8988T (cell line): ENCODE measurements at regions not wholly inside any gene's neighbourhood (a gene's known extent, or its start where the extent isn't known, plus 50 kb on each side); places are given as distances from the start of the nearest gene placed in this dataset.

Experiments used
- DNase-seq: peaks from one replicate; pipeline ENCODE4 v3.0.0; 2011

DNA sequence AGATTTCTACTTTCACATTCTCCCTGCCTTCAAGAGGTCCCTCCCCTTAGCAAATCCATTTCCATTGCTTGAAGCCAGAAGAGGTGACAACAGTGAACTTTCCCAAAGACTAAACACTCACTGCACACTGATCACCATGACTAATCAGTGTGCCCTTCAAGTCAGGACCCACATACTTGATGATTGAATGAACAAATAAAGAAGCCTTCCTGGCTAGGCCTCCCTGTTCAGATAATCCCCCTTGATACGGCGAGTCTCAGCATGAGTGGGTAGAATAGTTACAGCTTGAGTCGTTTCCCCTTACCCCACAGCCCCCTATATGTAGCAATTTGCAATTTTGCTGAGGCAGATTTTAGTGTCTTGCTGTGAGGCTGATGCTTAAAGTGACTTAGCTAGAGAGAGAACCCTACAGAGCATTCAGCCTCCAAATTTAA, 102.2 kb downstream of the UNC5CL start:
- no peak for DNase-seq

DNA sequence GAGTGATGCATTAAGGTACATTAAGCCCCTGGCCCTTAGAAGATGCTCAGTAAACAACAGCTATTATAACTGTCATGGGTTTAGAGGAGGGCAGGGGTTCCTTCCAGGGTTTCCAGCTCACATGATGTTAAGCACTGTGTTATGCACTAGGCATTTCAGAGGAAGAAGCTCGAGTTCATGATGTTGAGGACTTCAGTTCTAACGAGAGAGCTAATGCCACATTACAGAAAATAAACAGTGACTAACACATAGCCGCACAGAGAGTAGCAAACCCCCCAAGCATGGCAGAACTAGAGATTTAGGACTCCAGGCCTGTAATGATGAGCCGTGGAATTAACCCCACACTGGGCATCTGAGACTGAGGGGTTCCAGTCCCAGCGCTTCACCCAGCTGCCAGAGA, 105.2 kb downstream of the UNC5CL start:
- DNase-seq = no peak

DNA sequence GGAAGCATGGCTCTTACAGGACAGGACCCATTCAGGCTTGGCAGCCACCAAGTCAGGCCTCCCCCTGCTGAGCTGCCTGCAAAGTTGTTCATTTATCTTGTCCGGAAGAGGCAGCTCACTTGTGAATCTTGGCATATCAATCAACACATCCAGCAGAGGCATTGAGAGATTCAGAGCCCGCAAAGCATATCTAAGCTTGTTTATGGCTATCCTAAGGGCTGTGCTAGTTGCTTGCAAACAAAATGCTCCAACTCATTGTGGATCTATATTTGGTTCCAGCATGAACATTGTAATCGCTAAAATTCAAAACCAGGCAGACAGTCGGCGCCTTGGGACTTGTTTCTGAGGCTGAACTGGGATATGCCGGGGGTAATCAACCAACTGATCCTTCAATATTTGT, 106.1 kb downstream of the UNC5CL start:
- no peak for DNase-seq

DNA sequence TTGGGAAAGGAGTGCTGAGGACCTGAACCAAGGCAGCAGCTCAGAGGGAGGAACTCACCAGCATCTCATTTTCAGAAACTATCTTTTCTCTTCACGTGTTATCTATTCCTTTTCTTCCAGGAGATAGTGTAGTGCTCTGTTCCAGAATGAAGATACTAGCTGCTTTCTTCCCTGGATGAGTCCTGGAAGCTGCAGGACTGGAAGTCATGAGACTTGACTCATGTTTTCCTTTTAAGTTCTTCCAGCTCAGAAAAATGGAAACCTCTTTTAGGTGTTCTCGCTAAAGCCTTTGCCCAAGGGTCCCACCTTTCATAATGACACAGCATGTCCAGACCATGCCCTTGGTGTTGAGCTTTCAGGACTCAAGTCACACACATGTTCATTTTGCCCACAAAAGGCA, 106.7 kb downstream of the UNC5CL start:
- DNase-seq = no peak

DNA sequence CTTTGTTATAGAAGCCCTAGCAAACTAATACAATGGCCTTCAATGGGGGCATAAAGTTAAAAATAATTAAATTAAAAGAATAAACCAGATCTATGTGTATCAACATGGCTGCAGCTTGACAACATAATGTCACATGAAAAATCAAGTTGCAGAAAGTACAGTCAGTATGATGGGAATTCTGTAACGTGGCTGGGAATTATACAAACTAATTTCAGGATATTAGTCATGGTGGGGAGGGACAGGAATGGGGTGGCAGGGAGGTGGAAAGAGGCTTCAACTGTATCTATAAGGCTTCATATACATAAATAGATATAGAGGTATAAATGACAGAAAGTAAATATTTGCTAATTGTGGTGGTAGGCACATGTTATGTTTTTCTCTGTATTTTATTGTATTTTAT, 107.1 kb downstream of the UNC5CL start:
- DNase-seq = no peak

DNA sequence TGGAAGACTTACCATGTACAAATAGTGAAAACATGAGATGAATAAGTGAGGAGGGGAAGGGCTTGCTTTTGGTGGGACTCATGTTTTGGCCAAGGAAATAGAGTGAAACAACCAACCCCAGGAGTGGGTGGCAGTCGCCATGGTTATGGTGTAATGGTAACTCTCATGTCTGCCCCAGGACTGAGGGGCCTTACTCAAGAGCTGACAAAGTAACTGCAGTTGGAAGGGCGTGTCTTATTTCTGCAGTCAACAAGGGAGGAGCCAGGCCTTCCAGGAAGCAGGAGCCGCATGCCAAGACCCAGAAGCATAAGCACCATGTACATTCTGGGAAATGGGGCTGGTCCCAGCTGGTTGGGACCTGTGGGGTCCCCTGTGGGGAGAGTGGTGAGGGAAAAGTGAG, 108.5 kb downstream of the UNC5CL start:
- DNase-seq = no peak

DNA sequence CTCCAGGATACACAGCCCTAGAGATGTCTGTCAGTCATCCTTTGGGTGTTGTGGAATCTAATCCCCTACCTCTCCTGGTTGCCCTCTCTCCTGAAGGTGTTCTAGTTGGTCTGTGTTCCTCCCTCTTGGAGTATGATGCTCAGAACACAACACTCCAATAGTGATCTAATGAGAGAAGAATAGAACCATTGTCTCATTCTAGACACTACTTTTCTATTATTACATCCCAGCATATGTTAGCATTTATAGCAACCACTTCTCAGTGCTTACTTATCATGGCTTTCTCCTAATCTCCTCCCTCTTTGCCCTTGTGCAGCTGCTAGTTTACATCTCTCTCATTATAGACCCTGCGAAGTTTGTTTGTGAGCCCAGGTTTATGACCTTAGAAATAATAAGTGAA, 109.0 kb downstream of the UNC5CL start:
- no peak for DNase-seq

DNA sequence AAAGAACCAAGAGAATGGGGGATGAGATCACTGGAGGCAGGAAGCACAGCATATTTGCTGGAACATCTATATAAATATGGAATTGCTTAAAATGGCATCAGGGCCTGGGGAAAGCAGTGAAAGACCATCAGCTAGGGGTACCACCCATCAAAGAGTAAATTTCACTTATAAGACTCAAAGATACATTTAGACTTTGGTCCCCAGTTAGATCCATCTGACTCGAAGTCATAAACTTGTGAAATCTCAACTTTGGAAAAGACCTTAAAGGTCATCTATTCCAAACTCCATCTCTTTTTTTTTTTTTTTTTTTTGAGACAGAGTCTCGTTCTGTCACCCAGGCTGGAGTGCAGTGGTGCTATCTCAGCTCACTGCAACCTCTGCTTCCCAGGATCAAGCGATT, 109.8 kb downstream of the UNC5CL start:
- DNase-seq = no peak

DNA sequence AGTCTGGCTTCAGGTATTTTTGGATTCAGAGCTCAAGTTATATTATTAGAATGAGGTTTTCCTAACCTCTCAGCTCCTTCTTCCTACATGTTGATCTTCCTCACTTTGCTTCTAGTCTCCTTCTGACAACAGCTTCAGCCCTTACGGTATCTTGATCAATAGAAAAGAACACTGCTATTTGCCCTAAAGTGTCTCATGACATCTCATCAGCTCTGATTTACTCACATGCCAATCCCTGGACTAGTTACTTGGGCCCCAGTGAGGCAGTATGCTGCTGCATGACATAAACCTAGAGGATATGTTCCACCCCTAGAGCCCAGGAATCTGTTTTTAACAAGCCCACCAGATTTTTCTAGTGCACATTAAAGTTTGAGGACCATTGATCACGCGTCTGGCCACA, 110.3 kb downstream of the UNC5CL start:
- DNase-seq = no peak

DNA sequence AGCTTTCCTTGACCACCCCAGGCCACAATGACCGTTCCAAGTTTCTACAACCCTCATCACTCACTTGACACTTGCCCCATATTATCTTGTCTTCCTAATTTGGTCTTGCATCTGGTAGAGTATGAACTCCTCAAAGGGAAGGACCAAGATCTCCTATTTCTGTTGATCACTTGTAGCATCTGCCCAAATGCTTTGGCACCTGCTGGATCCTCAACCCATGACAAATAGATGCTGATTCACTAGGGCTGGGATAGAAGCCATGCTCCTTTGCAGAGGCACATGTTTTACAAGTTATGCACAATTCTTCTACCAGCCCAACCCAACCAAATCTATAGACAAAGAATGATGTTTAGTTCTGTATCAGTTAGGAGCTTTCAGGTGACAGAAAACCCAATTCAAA, 110.7 kb downstream of the UNC5CL start:
- no peak for DNase-seq

DNA sequence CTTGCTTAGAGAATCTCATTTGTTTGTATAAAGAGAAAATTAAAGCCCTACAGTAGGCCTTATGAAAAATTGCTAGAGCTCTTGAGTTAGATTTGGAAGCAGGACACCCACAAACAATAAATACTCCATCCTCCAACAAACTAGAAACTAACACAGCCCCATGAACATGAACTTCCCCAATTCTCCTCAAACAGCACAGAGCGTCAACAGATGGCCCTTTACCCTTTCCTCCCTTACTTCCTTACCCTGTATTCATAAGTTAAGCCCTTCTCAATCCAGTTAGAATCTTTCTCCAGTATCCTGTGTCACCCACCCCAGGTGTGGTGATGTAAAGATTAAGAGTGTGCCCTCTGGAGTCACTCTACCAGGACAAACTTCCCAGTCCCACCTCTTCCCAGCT, 113.7 kb downstream of the UNC5CL start:
- DNase-seq = no peak

DNA sequence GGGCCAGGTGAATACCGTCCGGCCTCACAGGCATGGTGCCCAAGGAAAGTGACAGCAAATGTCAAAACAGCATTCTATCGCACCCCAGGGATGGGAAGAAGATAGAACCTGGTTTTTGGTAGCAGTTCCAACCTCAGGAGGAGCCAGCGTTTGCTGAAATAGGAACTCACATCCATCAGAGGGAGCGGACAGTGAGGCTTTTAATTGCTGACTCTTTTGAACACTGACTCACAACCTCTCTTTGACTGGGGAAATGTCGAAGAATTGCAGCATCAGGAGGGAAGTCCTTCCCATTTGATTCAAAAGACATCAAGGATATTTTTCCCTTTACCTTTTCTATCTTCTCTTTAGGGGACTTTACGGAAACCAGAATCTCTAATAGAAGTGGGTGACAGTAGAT, 114.2 kb downstream of the UNC5CL start:
- no peak for DNase-seq

DNA sequence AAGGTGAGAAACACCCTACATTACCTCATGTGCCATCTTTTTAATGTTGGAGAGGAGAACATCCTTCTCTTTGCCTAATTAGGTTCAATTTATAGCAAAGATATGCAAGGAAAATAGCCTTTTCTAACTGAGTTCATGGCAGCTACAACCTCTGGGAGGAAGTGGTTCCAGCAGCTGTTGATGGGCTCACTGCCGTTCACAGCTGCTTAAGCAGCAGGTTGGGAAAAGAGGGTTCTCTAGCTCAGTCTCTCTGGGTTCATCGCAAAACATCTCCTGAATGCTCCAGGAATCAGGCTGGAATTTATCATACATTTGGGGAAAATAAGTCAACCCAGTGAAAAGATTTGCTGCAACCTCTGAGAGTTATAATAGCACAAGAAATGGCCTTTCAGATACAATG, 115.1 kb downstream of the UNC5CL start:
- no peak for DNase-seq

DNA sequence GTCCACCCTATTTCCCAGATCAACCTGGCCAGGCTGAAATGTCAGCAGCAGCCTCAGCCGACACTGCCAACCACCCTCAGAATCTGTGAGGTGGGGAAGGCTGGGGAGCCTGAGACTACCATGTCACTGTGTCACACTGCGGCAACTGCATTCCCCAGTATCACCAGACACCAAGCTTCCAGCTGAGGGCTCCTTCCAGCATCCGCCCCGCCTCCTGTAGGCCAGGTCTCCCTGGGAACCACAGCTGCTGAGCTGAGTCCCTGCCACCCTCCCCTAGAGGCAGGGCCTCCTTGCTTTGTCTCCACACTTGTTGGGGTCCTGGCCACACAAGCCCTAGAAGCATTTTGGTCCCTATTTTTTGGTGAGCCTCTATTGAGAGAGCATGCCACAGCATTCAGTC, 115.7 kb downstream of the UNC5CL start:
- DNase-seq = no peak

DNA sequence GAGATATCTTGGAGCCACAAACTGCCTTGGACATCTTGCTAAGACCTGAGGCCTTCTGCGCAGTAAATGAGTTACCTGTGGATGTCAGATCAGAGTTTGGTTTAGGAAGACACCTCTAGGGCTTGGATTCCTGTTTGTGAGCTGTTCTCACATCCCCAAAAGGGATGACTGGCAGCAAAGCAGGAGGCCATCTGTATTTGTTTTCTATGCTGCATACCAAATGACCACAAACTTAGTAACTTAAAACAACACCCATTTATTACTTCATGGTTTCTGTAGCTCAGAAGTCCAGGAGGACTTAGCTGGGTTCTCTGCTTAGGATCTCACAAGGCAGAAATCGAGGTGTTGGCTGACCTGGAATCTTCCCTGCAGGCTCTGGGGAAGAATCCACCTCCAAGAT, 116.7 kb downstream of the UNC5CL start:
- no peak for DNase-seq

DNA sequence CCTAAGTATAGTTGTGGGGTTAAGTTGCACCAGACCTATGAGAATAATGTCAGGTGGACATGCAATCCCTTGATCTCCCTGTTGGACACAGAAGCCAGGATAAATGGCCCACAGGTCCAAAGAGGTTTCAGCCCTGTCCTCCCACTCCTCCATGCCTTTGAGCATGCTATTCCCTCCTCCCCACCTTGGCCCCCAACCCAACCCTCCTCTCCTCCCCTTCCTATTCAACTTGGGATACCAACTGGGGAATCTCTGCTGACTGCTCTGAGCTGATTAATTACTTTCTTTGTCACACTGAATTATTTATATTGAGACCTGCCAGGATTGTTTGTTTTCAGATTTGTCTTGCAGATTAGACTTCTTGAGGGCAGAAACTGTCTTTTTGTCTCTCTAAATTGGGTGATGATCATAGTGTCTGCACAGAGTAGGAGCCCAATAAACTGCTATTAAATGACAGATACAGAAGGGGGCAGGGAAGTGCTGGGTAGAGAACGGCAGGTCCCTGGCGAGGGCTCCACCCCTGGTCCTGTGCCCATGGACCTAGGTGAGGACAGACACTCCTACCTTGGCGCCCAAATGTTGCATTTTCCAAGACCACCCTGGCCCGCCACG, 120.9 kb downstream of the UNC5CL start:
- DNase-seq = no peak

DNA sequence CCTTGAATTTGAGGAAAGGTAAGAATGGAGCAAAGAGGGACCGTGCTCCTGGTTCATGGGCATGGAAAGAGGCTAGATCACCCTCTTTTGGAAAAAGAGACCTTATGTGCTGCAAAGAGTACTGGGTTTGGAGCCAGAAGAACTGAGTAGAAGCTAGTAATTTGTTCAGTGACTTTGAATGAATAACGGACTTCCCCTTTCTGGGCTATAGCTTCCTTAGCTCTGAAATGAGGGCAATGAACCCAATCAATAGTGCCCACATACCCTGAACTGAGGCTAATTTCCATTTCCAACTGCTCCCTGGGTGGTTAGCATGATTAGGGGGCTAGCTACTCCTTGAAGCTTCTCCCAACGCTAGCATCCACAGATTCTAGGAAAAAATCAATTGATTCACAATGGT, 121.4 kb downstream of the UNC5CL start:
- no peak for DNase-seq

DNA sequence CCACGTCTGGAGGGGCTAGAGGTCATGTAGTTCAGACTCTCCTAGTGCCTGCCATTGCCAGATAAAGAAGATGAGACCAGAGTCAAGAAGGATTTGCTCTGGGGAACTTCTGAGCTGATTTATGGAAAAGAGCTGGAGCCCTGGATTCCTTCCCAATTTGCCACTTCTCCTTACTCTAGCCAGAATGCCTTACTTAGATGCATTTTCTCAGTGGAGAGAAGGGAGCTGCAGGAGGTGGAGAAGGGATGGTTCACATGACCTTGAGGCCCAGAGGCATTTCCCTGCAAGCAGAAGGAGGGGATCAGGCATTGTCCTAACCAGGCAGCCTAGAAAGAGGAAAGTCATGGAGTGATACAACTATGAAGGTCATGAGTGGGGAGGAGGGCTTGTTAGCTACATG, 122.2 kb downstream of the UNC5CL start:
- no peak for DNase-seq

DNA sequence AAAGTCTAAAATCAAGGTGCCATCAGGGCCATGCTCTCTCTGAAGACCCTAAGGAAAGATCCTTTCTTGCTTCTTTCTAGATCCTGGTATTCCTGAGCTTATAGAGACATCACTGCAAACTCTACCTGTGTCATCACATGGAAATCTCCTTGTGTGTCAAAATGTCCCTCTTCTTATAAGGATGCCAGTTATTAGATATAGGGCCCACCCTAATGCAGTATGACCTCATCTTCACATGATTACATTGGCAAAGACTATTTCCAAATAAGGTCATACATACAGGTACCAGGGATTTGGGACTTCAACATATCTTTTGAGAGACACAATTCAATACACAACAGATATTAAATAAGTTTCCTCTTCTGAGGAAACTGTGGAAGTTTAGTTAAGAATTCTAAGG, 123.9 kb downstream of the UNC5CL start:
- no peak for DNase-seq

DNA sequence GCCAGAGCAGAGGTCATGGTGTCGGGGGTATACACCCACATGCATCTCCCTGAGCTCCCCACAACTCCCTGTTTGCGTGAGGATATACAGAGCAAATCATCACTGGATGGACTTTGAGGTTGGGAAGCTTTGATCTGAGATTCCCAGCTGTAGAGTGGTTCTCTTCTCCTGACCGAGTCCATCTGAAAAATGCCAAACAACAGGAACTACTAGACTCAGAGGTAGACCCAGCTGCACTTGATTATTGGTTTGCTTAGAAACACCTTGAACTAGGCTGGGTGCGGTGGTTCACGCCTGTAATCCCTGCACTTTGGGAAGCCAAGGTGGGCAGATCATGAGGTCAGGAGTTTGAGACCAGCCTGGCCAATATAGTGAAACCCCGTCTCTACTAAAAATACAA, 125.0 kb downstream of the UNC5CL start:
- DNase-seq = no peak

DNA sequence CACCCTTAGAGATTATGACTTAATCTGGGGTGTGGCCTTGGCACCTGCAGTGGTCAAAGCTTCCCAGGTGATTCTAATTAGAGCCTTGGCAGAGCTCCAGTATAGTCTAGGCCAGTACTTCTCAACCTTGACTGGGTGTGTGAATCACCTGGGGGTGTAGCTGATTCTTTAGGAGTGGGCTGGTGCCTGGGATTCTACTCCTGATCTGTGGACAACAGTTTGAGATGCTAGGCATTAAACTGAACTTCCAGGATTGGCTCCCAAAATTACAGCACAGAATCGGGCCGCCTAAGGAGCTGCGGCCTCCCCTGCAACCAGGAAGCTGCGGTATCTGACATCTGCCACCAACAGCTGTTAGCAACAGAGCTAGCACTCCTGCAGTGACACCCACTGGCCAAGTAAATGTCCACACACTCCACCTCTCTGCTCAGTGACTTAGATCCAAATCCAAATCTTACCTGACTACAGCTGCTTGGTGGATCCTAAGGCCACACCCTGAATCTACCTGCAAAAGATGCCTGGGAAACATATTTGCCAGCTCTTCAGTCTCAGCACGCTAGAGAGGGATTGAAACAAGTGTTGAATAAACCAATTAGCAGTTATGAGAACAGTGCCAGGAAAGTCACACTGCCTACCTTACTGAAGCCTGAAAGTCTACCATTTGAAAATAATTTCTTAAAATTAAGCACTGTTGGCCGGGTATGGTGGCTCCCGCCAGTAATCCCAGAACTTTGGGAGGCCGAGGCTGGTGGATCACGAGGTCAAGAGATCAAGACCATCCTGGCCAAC, 126.7 kb downstream of the UNC5CL start:
- DNase-seq = no peak

DNA sequence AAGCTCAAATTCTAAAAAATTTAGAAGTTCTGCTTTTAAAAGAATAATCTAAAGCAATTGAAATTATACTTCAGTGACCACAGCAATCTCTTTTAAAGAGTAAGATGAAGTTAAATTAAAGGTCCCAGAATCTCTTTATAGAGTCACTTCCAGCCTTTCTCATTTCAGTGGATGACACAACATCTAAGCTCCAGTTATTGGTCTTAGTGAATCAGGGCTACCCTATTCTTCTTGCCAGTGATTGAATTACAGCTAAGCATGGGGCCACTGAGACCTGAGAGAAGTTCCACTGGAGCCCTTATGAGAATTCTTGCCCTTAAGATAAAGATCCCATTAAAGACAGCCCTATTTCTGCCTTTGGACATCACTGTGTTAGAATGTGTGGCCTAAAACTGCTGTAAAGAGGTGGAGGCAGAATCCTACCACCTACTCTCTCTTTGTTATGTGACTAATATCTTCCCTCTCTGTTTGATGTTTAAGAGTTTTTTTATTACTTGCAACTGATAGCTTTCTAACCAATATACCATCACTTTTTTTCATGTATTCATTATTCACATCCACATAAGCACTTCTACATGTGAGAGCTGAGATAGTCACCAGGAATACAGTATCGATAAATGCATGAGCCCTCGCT, 128.6 kb downstream of the UNC5CL start:
- DNase-seq = no peak

DNA sequence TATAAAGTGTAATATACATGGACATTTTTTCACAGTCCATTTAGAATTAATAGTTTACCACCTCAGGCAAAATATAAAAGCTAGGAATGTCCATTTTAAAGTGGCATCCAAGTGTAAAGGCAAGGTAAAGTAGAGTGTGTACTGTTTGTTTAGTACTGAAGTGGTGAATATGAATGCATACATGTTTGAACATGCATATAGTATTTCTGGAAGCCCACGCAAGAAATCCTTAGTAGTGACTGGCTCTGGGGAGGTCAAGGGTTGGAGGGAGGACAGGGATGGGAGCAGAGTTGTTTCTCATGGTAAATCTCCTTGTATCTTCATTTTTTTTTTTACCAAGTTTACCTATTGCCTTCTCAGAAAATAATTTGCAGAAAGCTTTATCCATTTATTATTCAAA, 129.2 kb downstream of the UNC5CL start:
- DNase-seq = no peak

DNA sequence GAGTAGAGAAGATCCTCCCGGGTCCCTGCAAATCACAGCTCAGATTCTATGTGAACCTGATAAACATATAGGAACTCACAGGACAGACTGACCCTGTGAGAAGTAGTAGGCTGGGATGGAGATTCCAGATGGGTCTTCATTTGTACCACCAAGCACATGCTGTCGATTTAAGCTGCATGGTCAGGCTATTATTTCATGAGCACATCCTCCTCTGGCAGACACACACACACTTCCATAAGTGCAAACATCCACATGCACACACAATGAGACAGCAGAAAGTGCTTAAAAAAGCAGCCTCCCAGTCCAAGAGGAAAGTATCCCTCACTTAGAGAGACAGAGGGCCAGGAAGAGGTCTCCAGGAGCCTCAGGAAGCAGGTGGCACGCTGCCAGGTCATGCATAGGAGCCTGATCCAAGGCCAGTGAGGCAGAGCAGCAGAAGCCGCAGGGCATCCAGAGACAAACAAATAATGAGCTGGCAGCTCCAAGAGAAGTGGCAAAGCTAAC, 131.8 kb downstream of the UNC5CL start:
- DNase-seq = no peak
